HG02678 (cell line): ENCODE measurements at regions not wholly inside any gene's neighbourhood (a gene's known extent, or its start where the extent isn't known, plus 50 kb on each side); places are given as distances from the start of the nearest gene placed in this dataset.
A peak's percentile ranks its signal among the peaks of the same experiment; 100 is the strongest.

Experiments used
- ATAC-seq: cut with Tn5 transposase; IDR thresholded peaks from one replicate; pipeline ENCODE4 v1.9.1; 2021; ENCODE audit warnings: mild to moderate bottlenecking, moderate library complexity; ENCODE audit not compliant: unreplicated experiment

GRCh38 chr6:91780270-91780669, 1193.4 kb upstream of the MAP3K7 start:
- ATAC-seq: no peak

- ATAC-seq: no peak
Observed at GRCh38 chr6:91761621-91762020, 1174.7 kb upstream of the MAP3K7 start.

- ATAC-seq: no peak
Observed at GRCh38 chr6:91754691-91755090, 1167.8 kb upstream of the MAP3K7 start.

GRCh38 chr6:91751526-91751925, 1164.7 kb upstream of the MAP3K7 start:
- ATAC-seq: no peak

- no peak for ATAC-seq
Observed at GRCh38 chr6:91744566-91744965, 1157.7 kb upstream of the MAP3K7 start.

GRCh38 chr6:91743756-91744155, 1156.9 kb upstream of the MAP3K7 start:
- no peak for ATAC-seq

GRCh38 chr6:91731939-91732338, 1145.1 kb upstream of the MAP3K7 start:
- no peak for ATAC-seq

- ATAC-seq: peak; percentile 69
Observed at GRCh38 chr6:91730710-91731109, 1143.8 kb upstream of the MAP3K7 start.

GRCh38 chr6:91720324-91720723, 1133.5 kb upstream of the MAP3K7 start:
- ATAC-seq: no peak

- no peak for ATAC-seq
Observed at GRCh38 chr6:91719414-91719813, 1132.5 kb upstream of the MAP3K7 start.

- peak; percentile 77 for ATAC-seq
Observed at GRCh38 chr6:91718198-91718597, 1131.3 kb upstream of the MAP3K7 start.

- ATAC-seq: no peak
Observed at GRCh38 chr6:91717094-91717493, 1130.2 kb upstream of the MAP3K7 start.

GRCh38 chr6:91716361-91716760, 1129.5 kb upstream of the MAP3K7 start:
- no peak for ATAC-seq

GRCh38 chr6:91715171-91715805, 1128.4 kb upstream of the MAP3K7 start:
- ATAC-seq: no peak

- no peak for ATAC-seq
Observed at GRCh38 chr6:91713911-91714310, 1127.0 kb upstream of the MAP3K7 start.

- no peak for ATAC-seq
Observed at GRCh38 chr6:91711518-91711917, 1124.6 kb upstream of the MAP3K7 start.

GRCh38 chr6:91710342-91710741, 1123.5 kb upstream of the MAP3K7 start:
- no peak for ATAC-seq

- no peak for ATAC-seq
Observed at GRCh38 chr6:91708534-91708933, 1121.7 kb upstream of the MAP3K7 start.

GRCh38 chr6:91705646-91706045, 1118.8 kb upstream of the MAP3K7 start:
- no peak for ATAC-seq

GRCh38 chr6:91704531-91704930, 1117.7 kb upstream of the MAP3K7 start:
- no peak for ATAC-seq

- no peak for ATAC-seq
Observed at GRCh38 chr6:91697010-91697695, 1110.3 kb upstream of the MAP3K7 start.

- no peak for ATAC-seq
Observed at GRCh38 chr6:91695221-91695620, 1108.3 kb upstream of the MAP3K7 start.
